GM21723 (cell line): ENCODE measurements at regions not wholly inside any gene's neighbourhood (a gene's known extent, or its start where the extent isn't known, plus 50 kb on each side); places are given as distances from the start of the nearest gene placed in this dataset.
"Not testable (repeated sequence)": the region's sequence is repeated elsewhere in the genome, so short reads cannot be mapped to it uniquely, and the experiment has no call there.

Experiments
- ATAC-seq: cut with Tn5 transposase; IDR thresholded peaks from one replicate; pipeline ENCODE4 v1.9.1; 2021; ENCODE audit warnings: mild to moderate bottlenecking, moderate library complexity; ENCODE audit not compliant: unreplicated experiment

- no peak for ATAC-seq
These were observed 103.5 kb upstream of the SIMC1 start for GRCh38 chr5:176134529-176135223.

DNA sequence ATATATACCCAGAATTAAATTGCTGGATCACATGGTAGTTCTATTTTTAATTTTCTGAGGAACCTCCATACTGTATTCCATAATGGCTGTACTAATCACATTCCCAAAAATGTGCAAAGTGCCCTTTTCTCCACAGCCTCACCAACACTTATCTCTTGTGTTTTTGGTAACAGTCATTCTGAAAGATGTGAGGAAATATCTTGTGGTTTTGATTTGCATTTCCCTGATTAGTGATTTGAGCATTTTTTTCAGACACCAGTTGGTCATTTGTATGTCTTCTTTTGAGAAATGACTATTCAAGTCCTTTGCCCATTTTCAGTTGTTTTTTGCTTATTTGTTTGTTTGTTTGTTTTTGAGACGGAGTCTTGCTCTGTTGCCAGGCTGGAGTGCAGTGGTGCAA is 98.1 kb upstream of the SIMC1 start:
- peak; percentile 48 for ATAC-seq

- ATAC-seq, result no peak
These were observed 93.7 kb upstream of the SIMC1 start for GRCh38 chr5:176144508-176144907.

DNA sequence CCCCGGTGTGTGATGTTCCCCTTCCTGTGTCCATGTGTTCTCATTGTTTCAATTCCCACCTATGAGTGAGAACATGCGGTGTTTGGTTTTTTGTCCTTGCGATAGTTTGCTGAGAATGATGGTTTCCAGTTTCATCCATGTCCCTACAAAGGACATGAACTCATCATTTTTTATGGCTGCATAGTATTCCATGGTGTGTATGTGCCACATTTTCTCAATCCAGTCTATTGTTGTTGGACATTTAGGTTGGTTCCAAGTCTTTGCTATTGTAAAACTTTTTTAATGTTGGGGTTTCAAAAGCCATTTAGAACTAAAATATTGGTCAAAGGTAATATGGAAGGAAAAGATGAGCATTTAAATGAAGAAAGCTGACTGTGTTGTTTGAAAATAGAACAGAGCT is 88.3 kb upstream of the SIMC1 start:
- not testable (repeated sequence) for ATAC-seq

DNA sequence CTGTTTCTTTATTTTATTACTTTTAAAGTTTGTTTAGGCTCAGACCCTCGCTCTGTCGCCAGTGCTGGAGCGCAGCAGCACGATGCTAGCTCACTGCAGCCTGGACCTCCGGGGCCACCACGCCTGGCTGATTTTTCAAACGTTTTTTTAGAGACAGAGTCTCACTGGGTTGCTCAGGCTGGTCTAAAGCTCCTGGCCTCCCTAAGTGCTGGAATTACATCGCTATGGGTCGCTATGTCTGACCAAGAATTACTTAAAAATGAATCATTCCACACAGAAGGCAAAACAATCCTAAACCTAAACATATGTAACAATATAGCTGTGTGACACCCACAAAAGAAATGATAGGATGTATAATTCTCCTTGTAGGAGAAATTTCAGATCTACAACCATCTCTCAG is 86.9 kb upstream of the SIMC1 start:
- no peak for ATAC-seq

- ATAC-seq, result no peak
These were observed 85.9 kb upstream of the SIMC1 start for GRCh38 chr5:176152191-176152929.

- ATAC-seq, result no peak
These were observed 85.3 kb upstream of the SIMC1 start for GRCh38 chr5:176152930-176153311.

DNA sequence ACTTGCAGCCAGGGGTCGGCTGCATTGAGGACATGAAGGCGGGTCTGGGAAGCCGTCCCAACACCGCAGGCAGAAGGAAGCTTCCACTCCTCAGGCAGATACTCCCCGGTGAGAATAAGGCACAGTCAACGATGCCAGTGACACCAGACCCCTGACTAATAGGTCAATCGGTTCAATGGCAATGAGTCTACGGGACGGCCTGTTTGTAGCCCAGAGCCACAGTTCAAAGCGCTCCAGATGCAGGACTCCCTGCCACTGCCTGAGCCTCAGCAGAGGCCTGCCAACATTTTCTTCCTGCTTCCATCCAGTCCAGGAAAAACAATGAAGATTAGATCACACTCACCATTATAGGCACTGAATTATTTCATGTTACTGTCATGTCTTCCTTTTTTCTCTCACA is 84.5 kb upstream of the SIMC1 start:
- ATAC-seq, result no peak

DNA sequence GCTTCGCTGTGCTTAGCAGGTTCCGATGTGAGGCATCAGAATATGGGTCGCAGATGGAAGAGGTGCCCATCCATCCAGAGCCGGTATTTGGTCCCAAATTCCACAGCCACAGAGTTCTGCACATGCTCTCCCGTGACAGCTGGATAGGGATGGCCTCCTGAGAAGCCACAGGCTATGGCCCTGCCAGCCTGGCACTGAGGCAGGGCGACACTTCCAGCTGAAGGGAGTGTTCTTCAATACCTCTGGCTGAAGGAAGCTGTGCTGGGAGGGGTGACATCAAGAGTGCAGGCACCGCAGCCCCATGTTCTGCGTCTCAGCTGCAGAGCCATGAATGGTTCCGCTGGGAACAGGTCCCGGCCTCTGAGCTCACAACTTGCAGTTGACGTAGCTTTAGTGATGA is 83.4 kb upstream of the SIMC1 start:
- no peak for ATAC-seq

DNA sequence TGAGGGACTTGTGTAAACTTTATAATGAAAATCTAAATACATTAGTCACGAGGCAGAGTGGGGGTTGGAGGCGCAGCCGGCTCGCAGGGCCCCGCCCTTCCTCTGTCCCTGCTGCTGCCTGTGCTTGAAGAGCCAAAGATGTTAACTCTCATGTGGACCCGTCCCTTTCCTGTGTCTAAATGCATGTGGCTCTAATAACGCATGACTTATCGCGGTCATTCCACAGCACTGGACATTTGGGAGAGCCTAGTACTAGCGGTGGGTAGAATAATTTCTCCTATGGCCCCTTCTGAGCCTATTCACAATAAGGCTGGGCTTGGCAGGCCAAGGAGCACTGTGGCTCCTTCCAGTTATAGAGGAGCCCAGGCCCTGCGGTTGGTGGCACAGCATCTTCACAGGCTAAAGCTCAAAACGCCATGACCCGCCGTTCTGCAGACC is 82.3 kb upstream of the SIMC1 start:
- ATAC-seq, result no peak

- no peak for ATAC-seq
These were observed 80.6 kb upstream of the SIMC1 start for GRCh38 chr5:176157656-176158055.

DNA sequence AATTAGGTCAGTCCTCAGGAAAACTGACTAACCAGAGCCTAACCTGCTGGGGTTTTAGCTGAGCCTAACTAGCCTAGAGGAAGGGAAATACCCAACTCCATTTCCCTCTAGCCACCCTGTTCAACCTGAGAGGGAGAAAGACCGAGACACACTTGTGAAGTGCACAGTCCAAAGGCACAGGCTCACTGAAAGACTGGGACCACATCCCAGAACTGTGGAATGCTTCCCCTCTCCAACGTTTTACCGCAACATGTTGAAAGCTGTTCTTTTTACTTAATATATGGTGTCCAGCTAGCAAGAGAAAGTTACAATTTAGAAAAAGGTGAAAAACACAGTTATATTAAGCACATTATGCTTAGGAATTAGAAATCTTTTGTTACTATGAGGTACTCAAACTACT is 76.8 kb upstream of the SIMC1 start:
- no peak for ATAC-seq

GRCh38 chr5:176162198-176162597 is 76.0 kb upstream of the SIMC1 start:
- no peak for ATAC-seq

- no peak for ATAC-seq
These were observed 75.3 kb upstream of the SIMC1 start for GRCh38 chr5:176162888-176163287.

GRCh38 chr5:176166427-176166826 is 71.8 kb upstream of the SIMC1 start:
- ATAC-seq, result no peak

GRCh38 chr5:176167800-176168199 is 70.4 kb upstream of the SIMC1 start:
- no peak for ATAC-seq

DNA sequence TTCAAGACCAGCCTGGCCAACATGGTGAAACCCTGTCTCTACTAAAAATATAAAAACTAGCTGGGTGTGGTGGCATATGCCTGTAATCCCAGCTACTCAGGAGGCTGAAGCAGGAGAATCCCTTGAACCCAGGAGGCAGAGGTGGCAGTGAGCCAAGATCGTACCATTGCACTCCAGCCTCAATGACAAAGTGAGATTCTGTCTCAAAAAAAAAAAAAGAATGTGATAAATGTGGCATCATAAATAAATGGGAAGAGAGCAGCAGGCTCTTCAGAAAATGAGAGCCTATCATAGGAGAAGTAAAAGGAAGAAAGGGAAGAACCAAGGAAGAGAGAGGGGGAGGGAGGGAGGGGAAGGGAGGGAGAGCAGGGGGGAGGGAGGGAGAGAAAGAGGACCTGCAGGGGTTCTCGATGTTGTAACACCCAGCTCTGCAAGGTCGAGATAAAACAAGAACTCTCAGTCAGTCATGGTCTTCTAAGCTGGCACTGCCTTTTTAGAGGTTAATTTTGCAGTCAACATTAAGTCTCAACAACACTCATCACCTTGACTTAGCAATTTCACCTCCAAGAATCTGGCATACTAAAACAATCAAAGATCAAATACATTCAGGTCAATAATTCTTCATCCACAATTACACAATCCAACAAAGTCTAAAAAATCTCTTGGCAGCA is 68.7 kb upstream of the SIMC1 start:
- ATAC-seq, result no peak

DNA sequence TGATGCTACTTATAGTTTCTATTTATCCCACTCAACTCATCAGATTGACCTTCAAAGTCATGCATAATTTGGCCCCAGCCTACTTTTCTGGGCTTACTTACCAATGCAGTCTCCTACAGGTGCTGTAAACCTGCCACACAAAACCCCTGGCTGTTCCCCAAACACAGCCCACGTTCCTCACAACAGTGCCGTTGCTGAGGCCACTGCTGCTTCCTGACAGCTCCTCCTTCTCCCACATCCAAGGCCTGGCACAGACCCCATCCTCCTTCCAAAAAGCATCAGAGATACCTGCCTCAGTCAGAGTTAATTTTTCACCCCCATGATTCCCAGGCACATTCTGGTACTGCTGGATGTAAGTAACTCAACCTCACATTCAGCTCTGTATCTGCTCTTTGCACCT is 68.1 kb upstream of the SIMC1 start:
- ATAC-seq, result no peak

GRCh38 chr5:176171171-176171760 is 67.0 kb upstream of the SIMC1 start:
- no peak for ATAC-seq

DNA sequence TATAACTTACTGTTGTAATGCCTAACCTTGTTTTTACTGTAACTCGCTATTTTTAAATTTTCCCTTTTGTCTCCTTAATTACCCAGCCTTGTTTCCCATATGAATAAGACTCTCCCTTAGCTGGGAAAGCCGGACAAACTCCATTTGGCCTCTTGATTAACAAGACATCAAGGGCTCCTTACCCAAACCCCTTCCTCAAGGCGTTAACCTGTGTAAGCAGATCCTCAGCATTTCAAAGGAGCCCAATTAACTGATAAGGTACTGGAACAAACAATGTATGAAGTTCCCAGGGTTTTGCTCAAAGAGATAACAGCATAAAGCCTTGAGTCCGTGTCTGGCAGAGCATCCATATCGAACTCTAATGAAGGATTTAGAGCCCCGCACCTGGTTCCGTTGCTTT is 66.0 kb upstream of the SIMC1 start:
- no peak for ATAC-seq

GRCh38 chr5:176173647-176174046 is 64.6 kb upstream of the SIMC1 start:
- no peak for ATAC-seq
